Liver (tissue), 3 donors: ENCODE measurements at regions not wholly inside any gene's neighbourhood (a gene's known extent, or its start where the extent isn't known, plus 50 kb on each side); places are given as distances from the start of the nearest gene placed in this dataset.

Experiments used
- HNF4A ChIP-seq, 2 donors: conservative IDR thresholded peaks; 2 replicates each; pipeline ENCODE4 v1.6.1; 2016; ENCODE audit warnings: antibody characterized with exemption in 2 of 2, mild to moderate bottlenecking in 2 of 2
- TF ChIP-seq, protein P1 (sequence below): fragments of 150-350 bp; IDR thresholded peaks from 2 replicates; pipeline ENCODE4 v1.5.1; 2017; ENCODE audit warnings: improper control_type of control experiment, low read depth, low read length; ENCODE audit not compliant: missing input control
- TF ChIP-seq, protein P2 (sequence below): IDR thresholded peaks from 2 replicates; pipeline ENCODE4 v1.6.1; 2016; ENCODE audit warnings: antibody characterized with exemption
- TF ChIP-seq, protein P3 (sequence below): IDR thresholded peaks from 2 replicates; pipeline ENCODE4 v1.6.1; 2016; ENCODE audit warnings: antibody characterized with exemption
- donor health status: healthy.
- donor health status: healthy.

DNA sequence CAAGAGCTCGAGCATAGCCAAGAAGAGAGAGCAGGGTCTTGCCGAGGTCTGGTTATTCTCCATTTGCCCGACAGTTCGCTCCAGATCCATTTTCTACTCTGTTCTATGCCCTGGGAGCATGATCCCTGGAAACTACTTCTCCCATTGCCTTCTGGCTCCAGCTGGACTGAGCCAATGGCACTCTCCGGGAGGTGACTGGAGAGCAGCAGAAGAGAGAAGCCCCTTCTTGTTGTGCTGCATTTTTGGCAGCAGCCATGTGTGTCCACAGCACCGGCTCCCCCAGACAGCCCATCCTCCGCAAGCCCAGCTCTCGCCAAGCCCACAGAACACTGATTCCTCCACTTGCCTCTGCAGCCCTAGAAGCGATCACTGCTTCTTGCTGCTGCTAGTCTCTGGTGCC, 345.5 kb downstream of the TNS1 start:
- TF ChIP-seq, protein P1, sequence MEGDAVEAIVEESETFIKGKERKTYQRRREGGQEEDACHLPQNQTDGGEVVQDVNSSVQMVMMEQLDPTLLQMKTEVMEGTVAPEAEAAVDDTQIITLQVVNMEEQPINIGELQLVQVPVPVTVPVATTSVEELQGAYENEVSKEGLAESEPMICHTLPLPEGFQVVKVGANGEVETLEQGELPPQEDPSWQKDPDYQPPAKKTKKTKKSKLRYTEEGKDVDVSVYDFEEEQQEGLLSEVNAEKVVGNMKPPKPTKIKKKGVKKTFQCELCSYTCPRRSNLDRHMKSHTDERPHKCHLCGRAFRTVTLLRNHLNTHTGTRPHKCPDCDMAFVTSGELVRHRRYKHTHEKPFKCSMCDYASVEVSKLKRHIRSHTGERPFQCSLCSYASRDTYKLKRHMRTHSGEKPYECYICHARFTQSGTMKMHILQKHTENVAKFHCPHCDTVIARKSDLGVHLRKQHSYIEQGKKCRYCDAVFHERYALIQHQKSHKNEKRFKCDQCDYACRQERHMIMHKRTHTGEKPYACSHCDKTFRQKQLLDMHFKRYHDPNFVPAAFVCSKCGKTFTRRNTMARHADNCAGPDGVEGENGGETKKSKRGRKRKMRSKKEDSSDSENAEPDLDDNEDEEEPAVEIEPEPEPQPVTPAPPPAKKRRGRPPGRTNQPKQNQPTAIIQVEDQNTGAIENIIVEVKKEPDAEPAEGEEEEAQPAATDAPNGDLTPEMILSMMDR, result no peak
- TF ChIP-seq, protein P2, sequence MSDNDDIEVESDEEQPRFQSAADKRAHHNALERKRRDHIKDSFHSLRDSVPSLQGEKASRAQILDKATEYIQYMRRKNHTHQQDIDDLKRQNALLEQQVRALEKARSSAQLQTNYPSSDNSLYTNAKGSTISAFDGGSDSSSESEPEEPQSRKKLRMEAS, result no peak
- TF ChIP-seq HNF4A (conservative IDR thresholded peaks at IDR 0.05), result no peak
- TF ChIP-seq, protein P3, sequence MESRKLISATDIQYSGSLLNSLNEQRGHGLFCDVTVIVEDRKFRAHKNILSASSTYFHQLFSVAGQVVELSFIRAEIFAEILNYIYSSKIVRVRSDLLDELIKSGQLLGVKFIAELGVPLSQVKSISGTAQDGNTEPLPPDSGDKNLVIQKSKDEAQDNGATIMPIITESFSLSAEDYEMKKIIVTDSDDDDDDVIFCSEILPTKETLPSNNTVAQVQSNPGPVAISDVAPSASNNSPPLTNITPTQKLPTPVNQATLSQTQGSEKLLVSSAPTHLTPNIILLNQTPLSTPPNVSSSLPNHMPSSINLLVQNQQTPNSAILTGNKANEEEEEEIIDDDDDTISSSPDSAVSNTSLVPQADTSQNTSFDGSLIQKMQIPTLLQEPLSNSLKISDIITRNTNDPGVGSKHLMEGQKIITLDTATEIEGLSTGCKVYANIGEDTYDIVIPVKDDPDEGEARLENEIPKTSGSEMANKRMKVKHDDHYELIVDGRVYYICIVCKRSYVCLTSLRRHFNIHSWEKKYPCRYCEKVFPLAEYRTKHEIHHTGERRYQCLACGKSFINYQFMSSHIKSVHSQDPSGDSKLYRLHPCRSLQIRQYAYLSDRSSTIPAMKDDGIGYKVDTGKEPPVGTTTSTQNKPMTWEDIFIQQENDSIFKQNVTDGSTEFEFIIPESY, result no peak
